HG02588 (cell line): ENCODE measurements at regions not wholly inside any gene's neighbourhood (a gene's known extent, or its start where the extent isn't known, plus 50 kb on each side); places are given as distances from the start of the nearest gene placed in this dataset.
"Not testable (repeated sequence)": the region's sequence is repeated elsewhere in the genome, so short reads cannot be mapped to it uniquely, and the experiment has no call there.

ENCODE experiments used
- ATAC-seq: cut with Tn5 transposase; IDR thresholded peaks from one replicate; pipeline ENCODE4 v1.9.1; 2021; ENCODE audit warnings: mild to moderate bottlenecking, moderate library complexity; ENCODE audit not compliant: unreplicated experiment

DNA sequence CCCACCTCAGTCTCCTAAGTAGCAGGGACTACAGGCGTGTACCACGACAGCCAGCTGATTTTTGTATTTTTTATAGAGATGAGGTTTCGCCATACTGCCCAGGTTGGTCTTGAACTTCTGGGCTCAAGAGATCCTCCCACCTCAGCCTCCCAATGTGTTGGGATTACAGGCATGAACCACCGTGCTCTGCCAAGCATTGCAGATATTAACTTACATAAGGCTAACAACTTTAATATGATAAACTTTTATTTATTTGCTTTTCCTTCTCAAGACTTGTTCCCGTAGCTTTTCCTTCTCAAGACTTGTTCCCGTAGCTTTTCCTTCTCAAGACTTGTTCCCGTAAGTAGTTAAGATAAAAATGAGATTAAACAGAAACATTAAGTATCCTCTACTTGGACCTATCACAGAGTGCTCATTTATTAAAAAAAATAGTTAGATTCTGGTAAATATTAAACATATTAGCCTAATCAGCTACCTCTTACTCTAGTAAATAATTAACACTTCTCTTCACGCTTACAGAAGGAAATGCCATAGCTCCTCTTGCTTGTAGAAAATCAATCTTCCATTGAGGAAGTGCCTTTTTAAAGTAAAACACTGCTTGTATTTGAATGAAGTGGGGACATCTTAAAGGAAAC is 157.7 kb upstream of the KITLG start:
- no peak for ATAC-seq

DNA sequence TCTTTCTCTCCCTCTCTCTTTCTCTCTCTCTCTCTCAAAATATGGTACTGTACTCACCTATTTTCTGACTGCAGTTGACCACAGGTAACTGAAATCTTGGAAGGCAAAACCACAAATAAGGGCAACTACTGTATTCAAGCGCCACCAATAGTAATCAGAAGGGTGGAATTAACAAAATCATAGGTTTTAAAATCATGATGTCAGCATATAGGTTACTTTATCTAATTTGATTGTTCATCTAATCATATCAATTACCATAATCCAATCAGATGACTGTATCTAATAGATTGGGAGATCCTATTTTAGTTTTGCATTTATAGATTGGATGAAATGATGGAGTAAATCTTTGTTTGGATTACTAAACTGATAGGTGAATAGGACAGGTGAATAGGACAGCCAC is 155.8 kb upstream of the KITLG start:
- no peak for ATAC-seq

DNA sequence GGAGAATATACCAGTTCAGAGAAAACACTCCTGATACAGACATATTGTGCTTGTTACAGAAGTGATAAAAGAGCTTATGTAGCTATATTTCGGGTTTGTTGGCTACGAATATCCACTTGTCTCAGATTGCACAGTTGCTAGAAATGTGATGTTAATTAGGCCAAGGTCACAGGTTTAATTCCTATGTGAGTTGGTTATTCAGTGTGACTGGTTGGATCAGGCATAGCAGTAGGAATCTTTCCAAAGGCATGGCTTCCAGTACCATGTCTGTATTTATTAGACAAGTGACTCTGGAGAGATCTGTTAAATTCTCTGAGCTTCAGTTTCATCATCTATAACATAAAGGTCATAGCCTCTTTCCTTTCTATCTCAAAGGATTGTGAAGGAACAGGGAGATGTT is 152.7 kb upstream of the KITLG start:
- ATAC-seq: no peak

DNA sequence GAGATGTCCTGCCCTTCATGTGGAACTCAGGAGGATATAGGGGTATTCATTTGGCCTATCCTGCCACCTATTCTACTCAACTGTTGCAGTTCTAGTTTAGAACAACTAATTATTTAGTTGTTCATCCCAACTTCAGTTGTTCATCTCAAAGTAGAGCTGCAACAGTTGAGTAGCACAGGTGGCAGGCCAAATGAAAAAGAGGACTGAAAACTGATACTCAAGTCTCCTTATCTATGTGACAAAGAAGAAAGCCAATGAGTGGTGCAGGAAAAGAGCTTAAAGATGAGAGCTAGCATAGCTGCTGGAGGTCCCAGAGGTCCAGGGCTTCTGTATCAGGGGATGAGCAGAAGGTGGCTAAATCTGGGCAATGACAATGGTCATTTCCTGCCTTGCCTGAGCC is 148.9 kb upstream of the KITLG start:
- ATAC-seq: no peak

DNA sequence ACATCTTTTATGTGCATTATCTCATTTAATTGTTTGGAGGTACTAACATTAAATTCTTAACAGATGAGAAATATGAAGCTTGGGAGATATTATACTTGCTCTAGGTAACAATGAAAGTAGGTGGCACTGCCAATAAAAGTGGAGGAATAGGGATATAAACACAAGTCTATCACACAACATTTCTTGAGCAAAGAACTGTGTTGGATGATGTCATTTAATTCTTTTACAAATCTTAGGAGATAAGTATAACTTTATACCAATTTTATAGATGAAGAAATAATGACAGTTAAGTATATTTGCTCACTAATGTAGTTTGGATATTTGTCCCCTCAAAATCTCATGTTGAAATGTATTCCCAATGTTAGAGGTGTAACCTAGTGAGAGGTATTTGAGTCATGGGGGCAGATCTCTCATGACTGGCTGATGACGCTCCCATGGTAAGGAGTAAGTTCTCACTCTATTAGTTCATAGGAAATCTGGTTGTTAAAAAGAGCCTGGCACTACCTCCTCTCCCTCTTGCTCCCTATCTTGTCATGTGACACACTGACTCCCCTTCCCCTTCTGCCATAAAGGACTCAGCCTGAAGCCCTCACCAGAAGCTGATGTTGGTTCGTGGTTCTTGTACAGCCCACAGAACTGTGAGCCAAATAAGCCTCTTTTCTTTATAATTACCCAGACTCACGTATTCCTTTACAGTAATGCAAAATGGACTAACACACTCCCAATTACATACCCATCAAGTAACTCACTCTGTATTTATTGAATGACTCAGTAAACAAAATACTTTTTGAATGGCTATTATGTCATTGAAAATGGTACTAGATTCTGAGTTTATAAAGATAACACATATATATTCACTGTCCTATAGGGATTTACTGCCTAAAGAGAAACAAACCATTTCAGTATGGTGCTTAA is 146.8 kb upstream of the KITLG start:
- no peak for ATAC-seq

DNA sequence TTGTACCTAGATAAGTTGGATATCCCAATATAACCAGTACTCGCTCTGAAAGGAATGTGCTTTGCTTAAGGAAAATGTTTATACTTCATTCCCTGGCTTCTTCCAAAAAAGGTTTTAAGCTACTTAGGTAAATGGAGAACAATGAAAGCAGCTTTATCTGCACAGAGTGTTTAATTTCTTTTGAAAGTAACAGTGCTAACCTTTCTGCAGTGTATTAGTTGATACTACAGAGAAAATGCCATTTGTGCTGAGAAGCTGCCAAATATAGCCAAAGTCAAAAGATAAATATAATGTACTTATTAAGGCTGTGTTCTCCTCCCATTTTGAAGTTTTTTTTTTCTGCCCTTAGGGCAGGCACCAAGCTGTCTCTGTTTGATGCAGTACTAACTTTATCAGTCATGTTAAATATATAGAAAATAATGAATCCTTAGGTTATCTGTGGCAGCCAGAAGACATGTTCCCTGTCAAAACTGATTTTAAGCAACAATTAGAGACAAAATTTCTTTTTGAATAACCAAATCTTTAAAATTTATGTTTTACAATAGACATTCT is 145.4 kb upstream of the KITLG start:
- no peak for ATAC-seq

DNA sequence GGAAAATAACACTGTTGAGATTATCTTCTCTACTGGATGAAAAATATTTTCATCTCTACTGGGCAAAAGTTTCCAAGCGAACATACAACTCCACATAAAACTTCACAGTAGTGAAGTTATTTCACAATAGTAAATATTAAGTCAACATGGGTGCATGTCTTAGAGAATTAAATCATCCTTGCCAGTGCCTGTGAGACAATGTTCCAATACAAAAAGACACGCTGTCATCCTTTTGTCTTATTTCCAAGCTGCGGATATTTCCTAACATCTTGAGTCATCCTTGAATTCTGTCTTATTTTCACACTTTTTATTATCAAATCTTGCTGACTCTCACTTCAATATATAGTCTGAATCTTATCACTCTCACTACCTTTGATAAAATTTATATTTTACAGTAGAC is 142.9 kb upstream of the KITLG start:
- no peak for ATAC-seq

DNA sequence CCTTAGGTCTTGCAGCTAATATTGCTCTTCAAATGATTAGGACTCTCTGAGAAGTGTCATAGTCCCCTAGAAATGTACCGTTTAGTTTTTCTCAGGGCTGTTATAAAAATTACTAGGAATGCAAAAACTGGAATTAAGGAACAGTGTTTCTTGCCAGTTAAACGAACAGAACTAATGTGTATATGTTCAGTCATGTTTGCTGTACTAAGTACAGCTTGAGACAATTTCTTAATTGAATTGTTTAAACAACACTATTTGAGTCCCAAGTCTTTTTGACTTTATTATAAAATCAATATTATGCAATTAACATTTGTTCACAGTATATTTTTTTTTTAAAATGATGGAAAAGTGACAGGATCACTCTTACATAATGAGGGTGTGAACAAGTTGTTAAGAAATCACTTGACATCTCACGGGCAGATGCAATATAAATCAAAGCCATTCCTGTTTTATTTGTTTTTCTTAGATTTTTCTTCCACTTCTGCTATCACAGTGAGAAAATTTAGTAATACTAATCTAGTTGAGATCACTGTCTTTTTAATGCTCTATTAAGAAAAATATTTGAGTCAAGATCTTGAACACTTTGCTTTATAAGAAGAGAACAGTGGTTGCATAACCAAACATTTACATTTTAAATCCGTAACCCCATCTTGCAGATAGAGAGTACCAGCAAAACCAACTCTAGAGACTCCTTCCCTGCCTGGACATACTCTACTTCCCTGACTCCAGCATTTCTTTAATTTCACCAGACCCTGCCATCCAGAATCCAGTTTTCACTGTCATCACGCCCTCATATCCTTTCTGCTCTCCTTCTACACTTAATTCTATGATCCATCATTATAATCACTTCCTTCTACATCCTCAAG is 140.7 kb upstream of the KITLG start:
- no peak for ATAC-seq

DNA sequence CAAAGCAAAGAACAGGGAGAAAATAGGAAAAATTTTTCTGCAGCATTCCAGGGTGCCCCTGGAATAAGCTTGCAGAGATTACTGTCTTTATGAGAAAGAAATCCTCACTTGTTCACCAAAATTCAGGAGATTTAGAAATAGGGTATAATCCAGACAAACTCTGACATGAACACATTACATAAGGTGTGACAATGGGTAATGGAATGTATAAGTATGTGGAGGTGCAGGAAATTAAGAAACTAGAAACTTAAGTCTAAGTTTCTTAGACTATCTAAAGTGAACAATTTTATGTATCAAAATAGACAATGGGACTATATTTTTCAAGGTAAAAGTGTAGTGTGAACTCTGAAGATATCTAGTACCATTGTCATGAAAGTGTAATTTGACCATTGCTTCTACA is 140.0 kb upstream of the KITLG start:
- ATAC-seq: no peak

DNA sequence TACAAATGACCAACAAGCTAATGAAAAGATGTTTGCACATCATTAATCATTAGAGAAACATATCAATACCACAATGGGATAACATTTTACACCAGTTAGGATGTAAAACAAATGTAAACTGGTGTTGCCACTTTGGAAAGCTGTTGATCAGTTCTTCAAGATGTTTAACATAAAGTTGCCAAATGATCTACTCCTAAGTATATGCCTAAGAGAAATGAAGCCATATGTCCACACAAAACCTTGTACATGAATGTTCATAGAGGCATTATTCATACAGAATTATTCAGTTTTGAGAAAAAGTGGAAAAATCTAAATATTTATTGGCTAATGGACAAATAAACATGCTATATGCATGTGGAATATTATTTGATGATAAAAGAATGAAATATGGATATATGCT is 136.9 kb upstream of the KITLG start:
- no peak for ATAC-seq

DNA sequence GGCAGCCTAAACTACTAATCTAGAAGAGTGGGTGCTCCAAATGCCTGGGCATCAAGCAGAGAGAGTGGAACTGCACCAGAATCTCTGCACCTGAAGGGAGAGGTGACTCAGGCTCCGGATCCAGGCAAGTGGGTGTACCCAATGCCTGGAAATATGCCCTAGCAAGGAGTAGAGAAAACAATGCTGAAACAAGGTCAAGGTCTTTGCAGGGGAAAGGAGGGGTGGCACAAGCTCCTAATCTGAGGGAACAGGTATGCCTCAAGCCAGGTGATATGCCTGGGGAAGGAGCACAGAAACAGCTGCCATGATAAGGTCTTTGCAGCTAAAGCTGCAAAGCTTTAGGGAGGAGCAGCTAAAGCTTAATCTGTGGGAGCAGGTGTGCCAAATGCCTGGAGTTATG is 136.0 kb upstream of the KITLG start:
- no peak for ATAC-seq

DNA sequence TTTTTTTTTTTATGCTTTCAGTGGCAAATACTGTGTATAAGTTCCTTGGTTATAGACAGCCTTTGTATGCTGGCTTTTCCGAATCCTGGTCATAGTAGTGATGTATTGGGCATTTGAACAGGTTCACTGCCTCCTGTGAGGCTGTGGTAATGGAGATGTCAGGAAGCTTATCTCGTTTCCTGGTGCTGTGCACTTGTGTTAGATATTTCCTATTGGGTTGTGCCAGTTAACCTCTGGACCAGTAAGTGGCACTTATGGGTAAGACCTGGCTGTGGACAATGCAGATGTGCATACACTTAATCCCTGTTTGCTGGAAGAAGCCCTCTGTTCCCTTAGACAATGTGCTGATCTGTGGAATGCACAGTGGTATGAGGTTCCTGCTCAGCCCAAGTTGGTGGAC is 135.4 kb upstream of the KITLG start:
- no peak for ATAC-seq

DNA sequence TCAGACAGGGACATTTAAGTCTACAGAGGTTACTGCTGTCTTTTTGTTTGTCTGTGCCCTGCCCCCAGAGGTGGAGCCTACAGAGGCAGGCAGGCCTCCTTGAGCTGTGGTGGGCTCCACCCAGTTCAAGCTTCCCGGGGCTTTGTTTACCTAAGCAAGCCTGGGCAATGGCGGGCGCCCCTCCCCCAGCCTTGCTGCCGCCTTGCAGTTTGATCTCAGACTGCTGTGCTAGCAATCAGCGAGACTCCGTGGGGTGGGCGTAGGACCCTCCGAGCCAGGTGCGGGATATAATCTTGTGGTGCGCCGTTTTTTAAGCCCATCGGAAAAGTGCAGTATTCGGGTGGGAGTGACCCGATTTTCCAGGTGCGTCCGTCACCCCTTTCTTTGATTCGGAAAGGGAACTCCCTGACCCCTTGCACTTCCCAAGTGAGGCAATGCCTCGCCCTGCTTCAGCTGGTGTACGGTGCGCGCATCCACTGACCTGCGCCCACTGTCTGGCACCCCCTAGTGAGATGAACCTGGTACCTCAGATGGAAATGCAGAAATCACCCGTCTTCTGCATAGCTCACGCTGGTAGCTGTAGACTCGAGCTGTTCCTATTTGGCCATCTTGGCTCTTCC is 134.1 kb upstream of the KITLG start:
- ATAC-seq: not testable (repeated sequence)

DNA sequence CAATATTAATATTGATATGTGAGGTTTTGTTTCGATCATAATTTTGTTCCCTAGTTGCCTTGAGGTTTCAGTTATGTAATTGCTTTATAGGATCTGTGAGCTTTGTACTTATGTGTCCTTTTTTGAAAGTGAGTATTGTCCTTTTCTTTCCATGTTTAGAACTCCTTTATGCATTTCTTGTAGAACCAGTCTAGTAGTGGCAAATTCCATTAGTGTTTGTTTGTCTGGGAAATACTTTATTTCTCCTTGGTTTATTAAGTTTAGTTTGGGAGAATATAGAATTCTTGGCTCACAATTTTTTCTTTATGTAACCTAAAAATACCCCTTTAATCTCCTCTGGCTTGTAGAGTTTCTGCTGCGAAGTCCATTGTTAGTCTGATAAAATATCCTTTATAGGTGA is 127.5 kb upstream of the KITLG start:
- no peak for ATAC-seq

DNA sequence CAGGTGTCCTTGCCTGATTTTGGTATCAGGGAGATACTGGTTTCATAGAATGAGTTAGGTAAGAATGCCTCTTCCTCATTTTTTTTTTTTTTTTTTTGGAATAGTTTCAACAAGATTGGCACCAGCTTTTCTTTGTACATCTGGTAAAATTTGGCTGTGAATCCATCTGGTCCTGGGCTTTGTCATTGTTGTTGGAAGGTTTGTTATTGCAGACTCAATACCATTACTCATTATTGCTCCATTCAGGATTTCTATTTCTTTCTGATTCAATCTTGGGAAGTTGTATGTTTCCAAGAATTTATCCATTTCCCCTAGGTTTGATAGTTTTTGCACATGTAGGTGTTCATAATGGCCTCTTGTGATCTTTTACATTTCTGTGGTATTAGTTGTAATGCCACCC is 126.0 kb upstream of the KITLG start:
- ATAC-seq: no peak

DNA sequence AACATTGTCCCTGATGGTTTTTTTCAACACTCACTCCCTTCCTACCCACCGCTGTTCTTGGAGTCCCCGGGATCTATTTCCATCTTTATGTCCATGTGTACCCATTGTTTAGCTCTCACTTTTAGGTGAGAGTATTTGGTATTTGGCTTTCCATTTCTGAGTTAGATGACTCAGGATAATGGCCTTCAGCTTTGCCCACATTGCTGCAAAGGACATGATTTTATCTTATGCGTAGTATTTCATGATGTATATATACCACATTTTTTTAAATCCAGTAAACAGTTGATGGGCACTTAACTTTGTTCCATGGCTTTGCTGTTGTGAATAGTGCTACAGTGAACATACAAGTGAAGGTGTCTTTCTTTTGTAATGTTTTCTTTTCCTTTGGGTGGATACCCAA is 123.5 kb upstream of the KITLG start:
- ATAC-seq: no peak

DNA sequence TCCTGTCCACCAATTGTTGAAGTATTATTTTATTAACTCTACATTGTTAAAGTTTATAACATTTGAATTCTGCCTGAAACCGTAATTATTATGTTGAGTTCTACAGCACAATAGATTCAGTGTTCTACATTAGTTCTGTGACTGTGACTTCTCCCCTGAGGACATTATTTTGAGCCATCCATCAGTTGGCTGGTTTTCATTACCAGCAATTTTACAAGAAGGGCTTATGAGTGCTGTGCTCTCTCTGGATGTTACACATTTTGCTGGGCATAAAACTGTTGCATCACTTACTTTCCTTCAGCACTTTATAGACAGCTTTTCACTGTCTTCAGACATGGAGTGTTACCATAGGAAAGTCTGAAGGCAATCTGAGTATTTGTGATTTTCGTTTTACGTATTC is 118.2 kb upstream of the KITLG start:
- ATAC-seq: no peak

DNA sequence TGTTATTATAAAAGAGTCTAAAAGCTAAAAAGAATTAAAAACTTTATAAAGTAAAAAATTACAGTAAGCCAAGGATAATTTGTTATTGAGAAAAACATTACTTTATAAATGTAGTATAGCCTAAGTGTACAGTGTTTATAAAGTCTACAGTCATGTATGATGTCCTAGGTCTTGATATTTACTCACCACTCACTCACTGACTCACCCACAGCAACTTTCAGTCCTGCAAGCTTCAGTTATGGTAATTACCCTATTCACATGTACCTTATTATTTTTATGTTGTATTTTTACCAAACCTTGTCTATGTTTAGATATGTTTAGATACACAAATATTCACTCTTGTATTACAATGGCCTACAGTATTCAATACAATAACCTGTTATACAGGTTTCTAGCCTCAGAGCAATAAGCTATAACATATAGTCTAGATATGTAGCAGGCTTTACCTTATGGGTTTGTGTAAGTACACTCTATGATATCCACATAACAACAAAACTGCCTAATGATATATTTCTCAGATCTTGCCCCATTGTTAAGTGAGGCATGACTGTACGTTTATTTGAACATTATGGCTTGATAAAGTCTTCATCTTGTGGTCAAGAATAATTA is 113.7 kb upstream of the KITLG start:
- ATAC-seq: no peak

DNA sequence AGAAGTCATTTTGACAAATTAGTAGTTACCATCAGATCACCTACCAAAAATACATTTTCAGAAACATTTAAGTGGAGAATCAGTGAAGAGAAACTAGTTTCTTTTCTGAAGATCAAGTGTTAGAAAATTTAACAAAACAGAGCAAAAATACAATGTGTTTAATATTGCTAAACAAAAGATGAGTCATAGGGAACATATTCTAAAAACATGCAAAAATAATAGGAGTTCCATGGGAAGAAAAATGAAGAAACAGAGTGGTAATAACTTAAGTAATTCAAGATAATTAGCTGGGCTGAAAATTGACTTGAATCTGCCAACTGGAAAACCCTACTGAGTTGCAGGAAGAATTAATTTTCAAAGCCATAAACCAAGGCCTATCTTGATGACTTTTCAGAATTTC is 111.5 kb upstream of the KITLG start:
- no peak for ATAC-seq

DNA sequence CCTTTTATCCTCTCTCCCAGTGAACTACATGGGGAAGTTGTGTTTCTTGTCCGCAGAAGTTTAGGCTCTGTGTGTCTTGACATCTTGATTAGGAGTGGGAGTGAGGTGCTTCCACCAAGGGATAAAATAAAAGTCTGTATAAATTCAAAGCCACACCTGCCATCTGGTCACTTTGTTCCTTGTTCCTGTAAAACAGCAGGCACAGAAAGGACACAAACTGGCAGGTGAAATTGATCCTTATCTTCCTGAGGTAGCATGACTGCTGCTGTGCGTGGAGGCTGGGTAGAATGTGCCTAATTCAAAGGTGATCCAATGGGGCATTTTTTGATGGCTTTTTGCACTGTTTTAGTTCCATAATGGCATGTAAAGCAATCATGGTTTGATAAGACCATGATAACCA is 104.3 kb upstream of the KITLG start:
- ATAC-seq: no peak
